HUES6 (cell line): ENCODE measurements at regions not wholly inside any gene's neighbourhood (a gene's known extent, or its start where the extent isn't known, plus 50 kb on each side); places are given as distances from the start of the nearest gene placed in this dataset.

Experiments
- H3K27ac ChIP-seq: 2 replicates; pipeline ENCODE4 v1.7.0; 2013; ENCODE audit warnings: low read depth, mild to moderate bottlenecking, low read length, inconsistent platforms
- H3K27me3 ChIP-seq: 2 replicates; pipeline ENCODE4 v1.6.1; 2013; ENCODE audit warnings: low read length; ENCODE audit not compliant: control insufficient read depth, insufficient read depth
- H3K36me3 ChIP-seq: 2 replicates; pipeline ENCODE4 v1.6.1; 2013; ENCODE audit warnings: low read length; ENCODE audit not compliant: control insufficient read depth, insufficient read depth
- H3K4me1 ChIP-seq: 2 replicates; pipeline ENCODE4 v1.6.1; 2013; ENCODE audit warnings: low read length; ENCODE audit not compliant: control insufficient read depth, insufficient read depth
- H3K4me3 ChIP-seq: 2 replicates; pipeline ENCODE4 v1.5.1; 2013; ENCODE audit warnings: low read depth, low read length
- H3K9ac ChIP-seq: one replicate; pipeline ENCODE4 v1.6.1; 2013; ENCODE audit warnings: mild to moderate bottlenecking, low read length
- H3K9me3 ChIP-seq: 2 replicates; pipeline ENCODE4 v1.6.1; 2013; ENCODE audit warnings: low read depth, low read length; ENCODE audit not compliant: control insufficient read depth, insufficient read depth

DNA sequence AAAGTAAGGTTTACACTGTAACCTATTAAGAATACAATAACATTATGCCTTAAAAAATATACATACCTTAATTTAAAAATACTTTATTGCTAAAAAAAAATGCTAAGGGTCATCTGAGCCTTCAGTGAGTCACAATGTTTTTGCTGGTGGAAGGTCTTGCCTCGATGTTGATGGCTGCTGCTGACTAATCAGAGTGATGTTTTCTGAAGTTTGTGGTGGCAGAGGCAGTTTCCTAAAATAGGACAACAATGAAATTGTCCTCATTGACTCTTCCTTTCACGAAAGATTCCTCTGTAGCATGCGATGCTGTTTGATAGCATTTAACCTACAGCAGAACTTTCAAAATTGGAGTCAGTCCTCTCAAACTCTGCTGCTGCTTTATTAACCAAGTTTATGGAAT is 97.6 kb downstream of the FAT3 start:
- Histone ChIP-seq H3K27ac (no peak overlapping the region), H3K9ac (no peak overlapping the region), H3K4me1 (peaks cover 31% of the 10 kb centered on the region), H3K27me3 (no peaks in the 10 kb centered on the region), H3K36me3 (no peaks in the 10 kb centered on the region), H3K4me3 (no peak overlapping the region), H3K9me3 (peaks cover 11% of the 10 kb centered on the region; the same call in 1 of the 2 replicates)

DNA sequence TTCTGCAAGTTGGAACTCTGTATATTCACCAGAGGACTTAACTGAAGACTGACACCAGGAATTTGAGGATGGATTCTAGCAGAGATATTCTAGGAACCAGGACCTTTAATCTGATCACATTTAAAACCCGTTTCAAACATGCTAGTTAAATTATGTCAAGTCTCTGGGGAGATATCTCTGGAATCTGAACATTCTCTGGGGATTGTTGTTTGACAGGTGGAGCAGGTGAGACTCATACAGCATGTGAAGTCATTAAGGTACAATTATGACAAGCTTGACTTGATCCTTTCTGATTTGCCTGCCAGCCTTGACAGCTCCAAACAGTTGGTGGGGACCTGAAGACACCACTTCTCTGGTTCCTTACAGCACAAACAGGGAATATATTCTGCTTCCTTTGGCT is 100.3 kb downstream of the FAT3 start:
- no peak overlapping the region for H3K9ac ChIP-seq
- H3K27ac ChIP-seq = no peak overlapping the region
- peaks cover 14% of the 10 kb centered on the region for H3K4me1 ChIP-seq
- peaks cover 11% of the 10 kb centered on the region; the same call in 1 of the 2 replicates for H3K9me3 ChIP-seq
- H3K4me3 ChIP-seq = no peak overlapping the region
- no peaks in the 10 kb centered on the region for H3K27me3 ChIP-seq
- H3K36me3 ChIP-seq = no peaks in the 10 kb centered on the region

DNA sequence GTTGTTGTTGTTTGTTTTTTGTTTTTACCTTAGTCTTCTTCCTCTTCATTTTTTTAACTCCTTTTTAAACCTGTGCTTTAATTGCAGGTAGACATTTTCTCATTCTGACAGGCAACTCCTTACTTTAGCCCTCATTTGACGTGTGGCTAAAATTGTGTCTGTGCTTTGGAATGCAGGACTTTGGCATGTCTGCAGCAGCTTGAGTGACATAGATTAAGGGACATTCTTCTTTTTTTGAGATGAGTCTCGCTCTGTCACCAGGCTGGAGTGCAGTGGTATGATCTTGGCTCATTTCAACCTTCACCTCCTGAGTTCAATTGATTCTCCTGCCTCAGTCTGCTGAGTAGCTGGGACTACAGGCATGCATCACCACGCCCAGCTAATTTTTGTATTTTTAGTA is 100.8 kb downstream of the FAT3 start:
- Histone ChIP-seq H3K4me3 (no peak overlapping the region), H3K27me3 (no peaks in the 10 kb centered on the region), H3K27ac (no peak overlapping the region), H3K9me3 (peaks cover 11% of the 10 kb centered on the region; the same call in 1 of the 2 replicates), H3K36me3 (no peaks in the 10 kb centered on the region), H3K9ac (no peak overlapping the region), H3K4me1 (peaks cover 15% of the 10 kb centered on the region)

DNA sequence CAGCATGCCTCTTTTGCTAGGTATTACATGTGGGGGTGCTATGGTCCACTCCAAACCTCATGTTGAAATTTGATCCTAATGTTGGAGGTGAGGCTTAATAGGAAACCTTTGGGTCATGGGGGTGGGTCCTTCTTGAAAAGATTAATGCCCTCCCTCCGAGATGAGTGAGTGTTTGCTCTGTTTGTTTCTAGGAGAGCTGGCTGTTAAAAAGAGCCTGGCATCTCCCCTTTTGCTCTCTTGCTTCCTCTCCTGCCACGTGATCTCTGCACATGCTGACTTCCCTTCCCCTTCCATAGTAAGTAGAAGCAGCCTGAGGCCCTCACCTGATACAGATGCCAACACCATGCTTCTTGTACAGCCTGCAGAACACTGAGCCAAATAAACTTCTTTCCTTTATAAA is 104.5 kb downstream of the FAT3 start:
- Histone ChIP-seq H3K9me3 (no peaks in the 10 kb centered on the region), H3K4me1 (peaks cover 32% of the 10 kb centered on the region), H3K4me3 (no peak overlapping the region), H3K36me3 (no peaks in the 10 kb centered on the region), H3K9ac (no peak overlapping the region), H3K27me3 (no peaks in the 10 kb centered on the region), H3K27ac (no peak overlapping the region)

DNA sequence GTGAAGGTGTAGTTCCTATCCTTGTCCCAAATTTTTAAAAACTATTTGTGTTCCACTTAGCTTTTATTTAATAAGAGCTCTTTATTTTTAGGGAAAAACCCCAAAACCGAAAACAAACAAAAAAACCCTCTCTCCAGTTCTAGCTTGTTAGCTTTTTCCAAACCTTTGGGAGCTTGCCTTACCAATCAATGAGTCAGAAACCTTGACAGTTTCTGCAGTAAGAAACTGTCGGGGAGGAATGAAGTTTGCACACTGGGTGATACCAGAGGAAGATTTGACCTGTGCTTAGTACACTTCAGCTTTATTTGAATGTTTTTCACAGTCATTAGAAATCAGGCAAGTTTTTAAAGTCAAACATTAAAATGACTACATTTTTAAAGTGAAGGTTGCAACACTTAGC is 105.0 kb downstream of the FAT3 start:
- H3K4me1 ChIP-seq = peaks cover 32% of the 10 kb centered on the region
- H3K9me3 ChIP-seq = no peaks in the 10 kb centered on the region
- no peak overlapping the region for H3K9ac ChIP-seq
- no peaks in the 10 kb centered on the region for H3K36me3 ChIP-seq
- peak overlapping the region; percentile 51; the same call in 1 of the 2 replicates for H3K27ac ChIP-seq
- no peaks in the 10 kb centered on the region for H3K27me3 ChIP-seq
- H3K4me3 ChIP-seq = no peak overlapping the region

DNA sequence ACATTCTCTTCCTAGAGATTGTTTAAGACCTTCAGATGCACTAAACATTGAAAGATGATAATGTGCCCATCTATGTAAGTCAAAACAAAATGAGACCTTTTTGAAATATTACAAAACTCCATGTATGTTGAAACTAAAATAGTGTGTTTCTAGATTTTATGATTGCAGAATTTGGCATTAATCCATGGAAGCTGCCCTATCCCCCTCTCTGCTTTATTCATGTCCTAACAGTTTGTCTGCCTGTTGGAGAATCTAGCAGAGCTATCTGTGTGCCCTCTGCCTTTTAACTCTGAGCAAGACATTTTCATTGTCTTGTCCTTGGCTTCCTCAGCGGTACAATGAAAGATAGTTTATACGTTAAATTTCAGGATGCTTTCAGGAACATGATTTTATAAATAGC is 105.5 kb downstream of the FAT3 start:
- Histone ChIP-seq H3K4me1 (peaks cover 32% of the 10 kb centered on the region), H3K9me3 (no peaks in the 10 kb centered on the region), H3K27me3 (no peaks in the 10 kb centered on the region), H3K4me3 (no peak overlapping the region), H3K36me3 (no peaks in the 10 kb centered on the region), H3K9ac (no peak overlapping the region), H3K27ac (peak overlapping the region; percentile 51; the same call in 1 of the 2 replicates)

DNA sequence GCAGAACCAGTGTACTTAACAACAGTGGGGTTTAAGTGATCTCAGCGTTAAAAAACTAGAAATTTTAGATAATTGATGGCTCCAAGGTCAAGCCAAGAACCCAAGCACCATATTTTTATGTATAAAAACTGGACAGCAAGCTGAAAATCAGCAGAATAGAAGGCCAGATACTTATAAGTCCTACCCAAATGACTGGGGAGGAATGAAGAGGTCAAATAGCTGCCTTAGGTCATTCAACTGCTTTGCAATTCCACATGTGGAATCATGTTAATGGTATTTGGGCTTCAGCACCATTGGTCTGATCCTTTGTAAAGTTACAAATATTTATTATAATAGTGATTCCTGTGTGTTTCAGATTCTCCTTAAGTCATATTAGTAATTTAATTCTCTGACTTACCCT is 108.4 kb downstream of the FAT3 start:
- peaks cover 32% of the 10 kb centered on the region for H3K4me1 ChIP-seq
- H3K27ac ChIP-seq = no peak overlapping the region
- H3K4me3 ChIP-seq = no peak overlapping the region
- no peaks in the 10 kb centered on the region for H3K27me3 ChIP-seq
- H3K9ac ChIP-seq = no peak overlapping the region
- no peaks in the 10 kb centered on the region for H3K9me3 ChIP-seq
- H3K36me3 ChIP-seq = no peaks in the 10 kb centered on the region

DNA sequence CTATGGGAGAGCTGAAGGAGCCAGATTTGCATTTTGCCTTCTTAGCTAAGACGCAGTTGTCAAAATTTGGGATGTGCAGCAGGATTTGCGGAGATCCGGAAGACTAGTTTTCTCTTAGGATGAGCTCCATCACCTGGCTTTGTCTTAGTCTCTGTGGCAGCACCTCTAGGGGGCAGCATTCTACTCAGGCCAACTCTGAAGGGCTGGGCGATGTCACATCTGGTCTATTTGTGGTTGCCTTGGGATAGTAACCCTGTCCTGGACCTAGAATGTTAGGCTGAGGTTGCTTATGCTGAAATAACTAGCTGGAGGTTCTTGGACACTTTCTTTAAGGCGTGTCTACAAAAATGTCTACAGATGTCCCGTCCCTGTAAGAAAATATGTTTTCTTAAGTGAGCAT is 116.2 kb downstream of the FAT3 start:
- Histone ChIP-seq H3K9ac (no peak overlapping the region), H3K4me3 (no peak overlapping the region), H3K36me3 (no peaks in the 10 kb centered on the region), H3K27me3 (no peaks in the 10 kb centered on the region), H3K27ac (no peak overlapping the region), H3K9me3 (no peaks in the 10 kb centered on the region), H3K4me1 (no peaks in the 10 kb centered on the region)

DNA sequence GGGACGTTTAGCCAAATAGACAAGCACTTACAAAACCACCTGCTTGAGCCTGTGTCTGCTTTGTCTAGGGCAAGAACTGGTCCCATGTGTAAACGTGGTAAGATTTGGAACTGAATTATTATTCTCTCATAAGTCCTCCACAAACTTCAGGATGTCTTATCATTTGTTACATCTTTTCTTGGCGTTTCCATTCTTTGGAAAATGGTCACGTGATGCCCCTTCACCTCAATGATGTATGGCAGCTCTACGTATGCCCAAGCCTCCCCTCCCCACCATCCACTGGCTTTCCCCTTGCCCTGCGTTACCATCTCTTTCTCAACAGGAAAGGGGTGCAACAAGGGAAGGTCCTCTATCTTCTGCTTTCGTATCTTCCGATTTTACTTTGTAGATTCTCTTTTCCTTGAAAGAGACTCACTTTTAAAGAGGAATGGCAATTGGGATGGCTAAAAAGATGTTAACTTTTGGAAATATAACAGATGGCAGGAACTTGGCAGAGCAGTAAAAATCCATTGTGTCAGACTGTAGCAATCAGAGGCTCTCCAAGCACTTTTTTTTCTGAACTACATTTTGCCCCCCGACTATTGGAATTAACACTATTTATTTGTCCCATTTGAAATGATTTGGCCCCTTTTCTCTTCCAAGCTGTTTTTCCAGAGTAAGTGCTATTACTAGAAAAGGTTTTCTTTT is 117.6 kb downstream of the FAT3 start:
- Histone ChIP-seq H3K9ac (no peak overlapping the region), H3K27me3 (no peaks in the 10 kb centered on the region), H3K27ac (no peak overlapping the region), H3K9me3 (no peaks in the 10 kb centered on the region), H3K36me3 (no peaks in the 10 kb centered on the region), H3K4me1 (peaks cover 4% of the 10 kb centered on the region), H3K4me3 (no peak overlapping the region)

DNA sequence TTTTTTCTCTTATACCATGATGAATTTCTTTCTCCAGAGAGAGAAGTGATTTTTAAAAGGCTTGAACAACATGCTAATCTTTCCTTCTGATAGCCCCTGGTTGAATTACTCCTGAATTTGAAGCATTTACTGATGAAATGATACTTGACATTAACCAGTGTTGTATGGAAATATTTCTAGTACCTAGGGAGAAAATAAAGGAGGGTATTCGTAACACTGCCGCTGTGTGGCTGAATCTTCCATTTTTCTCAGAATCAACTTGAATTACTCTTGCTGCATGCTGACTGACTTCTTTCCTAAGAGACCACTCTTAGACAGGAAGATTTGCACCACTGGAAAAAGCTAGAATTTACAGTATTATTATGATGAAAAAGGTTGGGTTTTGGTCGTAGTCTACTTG is 118.3 kb downstream of the FAT3 start:
- Histone ChIP-seq H3K4me3 (no peak overlapping the region), H3K27ac (no peak overlapping the region), H3K27me3 (no peaks in the 10 kb centered on the region), H3K9ac (no peak overlapping the region), H3K36me3 (no peaks in the 10 kb centered on the region), H3K4me1 (peaks cover 9% of the 10 kb centered on the region), H3K9me3 (no peaks in the 10 kb centered on the region)

DNA sequence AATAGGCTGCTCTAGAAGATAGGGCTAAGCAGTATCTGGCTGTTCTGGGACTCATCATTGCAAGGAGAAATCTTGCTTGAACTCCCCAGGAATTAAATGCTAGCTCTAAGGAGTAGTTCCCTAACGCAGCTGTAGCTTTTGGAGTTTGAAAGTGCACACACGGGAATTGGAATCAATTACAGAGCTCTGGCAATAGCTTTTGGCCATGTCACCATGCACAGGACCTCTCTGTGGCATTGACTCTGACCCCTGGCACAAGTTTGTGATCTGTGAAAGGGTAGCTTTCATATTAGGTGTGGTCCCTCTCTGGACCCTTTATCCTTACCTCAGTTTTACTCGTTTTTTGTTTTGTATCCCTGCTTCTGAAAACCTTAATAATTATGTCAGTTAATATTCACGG is 121.6 kb downstream of the FAT3 start:
- no peak overlapping the region for H3K4me3 ChIP-seq
- H3K4me1 ChIP-seq = peaks cover 17% of the 10 kb centered on the region
- H3K27me3 ChIP-seq = no peaks in the 10 kb centered on the region
- no peaks in the 10 kb centered on the region for H3K36me3 ChIP-seq
- H3K9me3 ChIP-seq = no peaks in the 10 kb centered on the region
- no peak overlapping the region for H3K27ac ChIP-seq
- H3K9ac ChIP-seq = no peak overlapping the region
